ENCODE measurements at regions not wholly inside any gene's neighbourhood (a gene's known extent, or its start where the extent isn't known, plus 50 kb on each side); places are given as distances from the start of the nearest gene placed in this dataset.

GRCh38 chr1:214120951-214121350, 133.2 kb downstream of the PROX1 start:
- TF ChIP-seq ESRRG (CRISPR knock-in tag; IDR thresholded peaks at IDR 0.05) (no peak), ISL1 (CRISPR knock-in tag; IDR thresholded peaks at IDR 0.05) (no peak), ZNF565 (CRISPR knock-in tag; conservative IDR thresholded peaks at IDR 0.05; ENCODE audit: low read depth) (no peak), CSDC2 (CRISPR knock-in tag; IDR thresholded peaks at IDR 0.05) (no peak), BACH2 (CRISPR knock-in tag; IDR thresholded peaks at IDR 0.05; ENCODE audit: borderline replicate concordance) (no peak), CSRNP3 (CRISPR knock-in tag; IDR thresholded peaks at IDR 0.05) (no peak), TOX (CRISPR knock-in tag; IDR thresholded peaks at IDR 0.05; ENCODE audit: borderline replicate concordance) (no peak), ZNF8 (CRISPR knock-in tag; IDR thresholded peaks at IDR 0.05) (no peak), ZC3H10 (CRISPR knock-in tag; IDR thresholded peaks at IDR 0.05) (no peak), RARB (CRISPR knock-in tag; IDR thresholded peaks at IDR 0.05) (no peak)
- TF ChIP-seq, protein P1, sequence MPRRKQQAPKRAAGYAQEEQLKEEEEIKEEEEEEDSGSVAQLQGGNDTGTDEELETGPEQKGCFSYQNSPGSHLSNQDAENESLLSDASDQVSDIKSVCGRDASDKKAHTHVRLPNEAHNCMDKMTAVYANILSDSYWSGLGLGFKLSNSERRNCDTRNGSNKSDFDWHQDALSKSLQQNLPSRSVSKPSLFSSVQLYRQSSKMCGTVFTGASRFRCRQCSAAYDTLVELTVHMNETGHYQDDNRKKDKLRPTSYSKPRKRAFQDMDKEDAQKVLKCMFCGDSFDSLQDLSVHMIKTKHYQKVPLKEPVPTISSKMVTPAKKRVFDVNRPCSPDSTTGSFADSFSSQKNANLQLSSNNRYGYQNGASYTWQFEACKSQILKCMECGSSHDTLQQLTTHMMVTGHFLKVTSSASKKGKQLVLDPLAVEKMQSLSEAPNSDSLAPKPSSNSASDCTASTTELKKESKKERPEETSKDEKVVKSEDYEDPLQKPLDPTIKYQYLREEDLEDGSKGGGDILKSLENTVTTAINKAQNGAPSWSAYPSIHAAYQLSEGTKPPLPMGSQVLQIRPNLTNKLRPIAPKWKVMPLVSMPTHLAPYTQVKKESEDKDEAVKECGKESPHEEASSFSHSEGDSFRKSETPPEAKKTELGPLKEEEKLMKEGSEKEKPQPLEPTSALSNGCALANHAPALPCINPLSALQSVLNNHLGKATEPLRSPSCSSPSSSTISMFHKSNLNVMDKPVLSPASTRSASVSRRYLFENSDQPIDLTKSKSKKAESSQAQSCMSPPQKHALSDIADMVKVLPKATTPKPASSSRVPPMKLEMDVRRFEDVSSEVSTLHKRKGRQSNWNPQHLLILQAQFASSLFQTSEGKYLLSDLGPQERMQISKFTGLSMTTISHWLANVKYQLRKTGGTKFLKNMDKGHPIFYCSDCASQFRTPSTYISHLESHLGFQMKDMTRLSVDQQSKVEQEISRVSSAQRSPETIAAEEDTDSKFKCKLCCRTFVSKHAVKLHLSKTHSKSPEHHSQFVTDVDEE (CRISPR knock-in tag; IDR thresholded peaks at IDR 0.05), result no peak
- ATAC-seq, result no peak

DNA sequence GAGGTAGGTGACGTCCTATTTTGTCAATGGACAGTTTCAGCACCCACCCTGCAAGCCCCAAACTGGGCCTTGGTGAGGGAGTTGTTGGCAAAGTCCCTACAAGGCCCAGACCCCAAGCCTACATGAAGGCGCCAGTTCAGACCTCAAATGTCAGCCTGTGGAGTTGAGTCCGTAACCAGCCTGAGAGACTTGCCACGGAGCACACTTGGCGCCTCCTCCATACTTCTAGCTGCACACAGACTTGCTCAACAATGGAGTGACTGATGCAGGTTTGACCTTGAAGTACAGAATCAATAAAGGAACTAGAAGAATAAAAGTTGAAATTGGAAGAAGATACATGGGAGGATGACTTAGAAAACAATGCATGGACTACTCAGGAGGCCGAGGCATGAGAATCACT, 134.3 kb downstream of the PROX1 start:
- ATAC-seq, result no peak
- TF ChIP-seq ZNF8 (CRISPR knock-in tag; IDR thresholded peaks at IDR 0.05) (no peak), ZFP3 (CRISPR knock-in tag; IDR thresholded peaks at IDR 0.05) (no peak), ARNTL (CRISPR knock-in tag; IDR thresholded peaks at IDR 0.05; ENCODE audit: borderline replicate concordance, low read depth) (no peak), ZC3H10 (CRISPR knock-in tag; IDR thresholded peaks at IDR 0.05) (no peak), ZFP30 (CRISPR knock-in tag; IDR thresholded peaks at IDR 0.05) (no peak), ZNF565 (CRISPR knock-in tag; conservative IDR thresholded peaks at IDR 0.05; ENCODE audit: low read depth) (no peak), PPARA (CRISPR knock-in tag; IDR thresholded peaks at IDR 0.05; ENCODE audit: borderline replicate concordance) (no peak), TCF4 (CRISPR knock-in tag; IDR thresholded peaks at IDR 0.05; ENCODE audit: borderline replicate concordance) (no peak), TOX (CRISPR knock-in tag; IDR thresholded peaks at IDR 0.05; ENCODE audit: borderline replicate concordance) (no peak), POU6F1 (CRISPR knock-in tag; IDR thresholded peaks at IDR 0.05; ENCODE audit: borderline replicate concordance, low read depth) (no peak), PATZ1 (CRISPR knock-in tag; IDR thresholded peaks at IDR 0.05; ENCODE audit: borderline replicate concordance) (no peak), CSDC2 (CRISPR knock-in tag; IDR thresholded peaks at IDR 0.05) (no peak), ISL1 (CRISPR knock-in tag; IDR thresholded peaks at IDR 0.05) (no peak), CSRNP3 (CRISPR knock-in tag; IDR thresholded peaks at IDR 0.05) (no peak), BACH2 (CRISPR knock-in tag; IDR thresholded peaks at IDR 0.05; ENCODE audit: borderline replicate concordance) (no peak), RARB (CRISPR knock-in tag; IDR thresholded peaks at IDR 0.05) (no peak), SNAI2 (CRISPR knock-in tag; IDR thresholded peaks at IDR 0.05) (no peak), GLIS3 (CRISPR knock-in tag; IDR thresholded peaks at IDR 0.05) (no peak)
- TF ChIP-seq, protein P1 (CRISPR knock-in tag; IDR thresholded peaks at IDR 0.05), result no peak
- TF ChIP-seq, protein P2, sequence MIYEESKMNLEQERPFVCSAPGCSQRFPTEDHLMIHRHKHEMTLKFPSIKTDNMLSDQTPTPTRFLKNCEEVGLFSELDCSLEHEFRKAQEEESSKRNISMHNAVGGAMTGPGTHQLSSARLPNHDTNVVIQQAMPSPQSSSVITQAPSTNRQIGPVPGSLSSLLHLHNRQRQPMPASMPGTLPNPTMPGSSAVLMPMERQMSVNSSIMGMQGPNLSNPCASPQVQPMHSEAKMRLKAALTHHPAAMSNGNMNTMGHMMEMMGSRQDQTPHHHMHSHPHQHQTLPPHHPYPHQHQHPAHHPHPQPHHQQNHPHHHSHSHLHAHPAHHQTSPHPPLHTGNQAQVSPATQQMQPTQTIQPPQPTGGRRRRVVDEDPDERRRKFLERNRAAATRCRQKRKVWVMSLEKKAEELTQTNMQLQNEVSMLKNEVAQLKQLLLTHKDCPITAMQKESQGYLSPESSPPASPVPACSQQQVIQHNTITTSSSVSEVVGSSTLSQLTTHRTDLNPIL (CRISPR knock-in tag; IDR thresholded peaks at IDR 0.05; ENCODE audit: low read depth), result no peak

Measured in SK-N-SH treated with all-trans-retinoic acid at 6 μM for 48 hours (cell line).